ENCODE measurements at regions not wholly inside any gene's neighbourhood (a gene's known extent, or its start where the extent isn't known, plus 50 kb on each side); places are given as distances from the start of the nearest gene placed in this dataset.

- FAIRE-seq (no peak), DNase-seq (ENCODE audit: low read depth) (no peak)
- Mint-ChIP-seq H3K4me3 (ENCODE audit: unreplicated experiment) (no peak overlapping the region), H3K36me3 (ENCODE audit: low read depth, unreplicated experiment) (no peaks in the 10 kb centered on the region), H3K27me3 (ENCODE audit: low read depth, unreplicated experiment) (no peaks in the 10 kb centered on the region), H3K4me1 (ENCODE audit: low read depth, unreplicated experiment) (no peaks in the 10 kb centered on the region), H3K27ac (ENCODE audit: unreplicated experiment) (no peak overlapping the region), H3K9me3 (ENCODE audit: unreplicated experiment) (no peaks in the 10 kb centered on the region)
- Histone ChIP-seq H3K9me3 (ENCODE audit: insufficient read depth, low read depth, low read length) (no peaks in the 10 kb centered on the region), H4K20me1 (ENCODE audit: insufficient read depth, low read length) (no peaks in the 10 kb centered on the region), H3K27me3 (ENCODE audit: insufficient read depth, low read length) (no peaks in the 10 kb centered on the region), H3K79me2 (ENCODE audit: insufficient read depth, low read length) (no peaks in the 10 kb centered on the region), H2AFZ (ENCODE audit: low read depth, low read length) (no peak overlapping the region), H3K4me3 (ENCODE audit: insufficient read depth, low read depth, low read length) (no peak overlapping the region), H3K4me2 (ENCODE audit: low read length) (no peak overlapping the region), H3K27ac (ENCODE audit: low read depth, low read length) (no peak overlapping the region), H3K9ac (ENCODE audit: low read length) (no peak overlapping the region), H3K36me3 (ENCODE audit: insufficient read depth, low read length) (no peaks in the 10 kb centered on the region), H3K4me1 (ENCODE audit: insufficient read depth, low read length) (no peaks in the 10 kb centered on the region)
- no peak for TF ChIP-seq CTCF (IDR thresholded peaks at IDR 0.05; ENCODE audit: insufficient read depth, low read depth, low read length)
- no peak for TF ChIP-seq EZH2 (IDR thresholded peaks at IDR 0.05; ENCODE audit: insufficient read depth, low read length)
These were observed 151.1 kb upstream of the MEIS1 start for GRCh38 chr2:66283787-66284186.

- no peak for FAIRE-seq
- Mint-ChIP-seq H3K4me1 (ENCODE audit: low read depth, unreplicated experiment) (no peaks in the 10 kb centered on the region), H3K27ac (ENCODE audit: unreplicated experiment) (no peak overlapping the region), H3K36me3 (ENCODE audit: low read depth, unreplicated experiment) (no peaks in the 10 kb centered on the region), H3K27me3 (ENCODE audit: low read depth, unreplicated experiment) (no peaks in the 10 kb centered on the region), H3K4me3 (ENCODE audit: unreplicated experiment) (no peak overlapping the region), H3K9me3 (ENCODE audit: unreplicated experiment) (no peaks in the 10 kb centered on the region)
- Histone ChIP-seq H3K9ac (ENCODE audit: low read length) (no peak overlapping the region), H3K36me3 (ENCODE audit: insufficient read depth, low read length) (no peaks in the 10 kb centered on the region), H3K4me1 (ENCODE audit: insufficient read depth, low read length) (no peaks in the 10 kb centered on the region), H4K20me1 (ENCODE audit: insufficient read depth, low read length) (no peaks in the 10 kb centered on the region), H3K27me3 (ENCODE audit: insufficient read depth, low read length) (no peaks in the 10 kb centered on the region), H3K79me2 (ENCODE audit: insufficient read depth, low read length) (no peaks in the 10 kb centered on the region), H3K9me3 (ENCODE audit: insufficient read depth, low read depth, low read length) (no peaks in the 10 kb centered on the region), H3K4me2 (ENCODE audit: low read length) (no peak overlapping the region), H3K27ac (ENCODE audit: low read depth, low read length) (no peak overlapping the region), H2AFZ (ENCODE audit: low read depth, low read length) (no peak overlapping the region), H3K4me3 (ENCODE audit: insufficient read depth, low read depth, low read length) (no peak overlapping the region)
- no peak for DNase-seq (ENCODE audit: low read depth)
- TF ChIP-seq CTCF (IDR thresholded peaks at IDR 0.05; ENCODE audit: insufficient read depth, low read depth, low read length) (no peak), EZH2 (IDR thresholded peaks at IDR 0.05; ENCODE audit: insufficient read depth, low read length) (no peak)
These were observed 152.9 kb upstream of the MEIS1 start for GRCh38 chr2:66281980-66282379.

- Histone ChIP-seq H3K4me3 (ENCODE audit: insufficient read depth, low read depth, low read length) (no peak overlapping the region), H3K4me2 (ENCODE audit: low read length) (no peak overlapping the region), H3K9me3 (ENCODE audit: insufficient read depth, low read depth, low read length) (no peaks in the 10 kb centered on the region), H3K4me1 (ENCODE audit: insufficient read depth, low read length) (no peaks in the 10 kb centered on the region), H3K36me3 (ENCODE audit: insufficient read depth, low read length) (no peaks in the 10 kb centered on the region), H3K27ac (ENCODE audit: low read depth, low read length) (no peak overlapping the region), H2AFZ (ENCODE audit: low read depth, low read length) (no peak overlapping the region), H3K27me3 (ENCODE audit: insufficient read depth, low read length) (no peaks in the 10 kb centered on the region), H4K20me1 (ENCODE audit: insufficient read depth, low read length) (no peaks in the 10 kb centered on the region), H3K79me2 (ENCODE audit: insufficient read depth, low read length) (no peaks in the 10 kb centered on the region), H3K9ac (ENCODE audit: low read length) (no peak overlapping the region)
- H3K27ac Mint-ChIP-seq (ENCODE audit: unreplicated experiment), result no peak overlapping the region
- H3K4me3 Mint-ChIP-seq (ENCODE audit: unreplicated experiment), result no peak overlapping the region
- no peaks in the 10 kb centered on the region for H3K4me1 Mint-ChIP-seq (ENCODE audit: low read depth, unreplicated experiment)
- DNase-seq (ENCODE audit: low read depth) (no peak), FAIRE-seq (no peak)
- H3K36me3 Mint-ChIP-seq (ENCODE audit: low read depth, unreplicated experiment), result no peaks in the 10 kb centered on the region
- no peak for TF ChIP-seq CTCF (IDR thresholded peaks at IDR 0.05; ENCODE audit: insufficient read depth, low read depth, low read length)
- no peaks in the 10 kb centered on the region for H3K27me3 Mint-ChIP-seq (ENCODE audit: low read depth, unreplicated experiment)
- no peaks in the 10 kb centered on the region for H3K9me3 Mint-ChIP-seq (ENCODE audit: unreplicated experiment)
These were observed 155.9 kb upstream of the MEIS1 start for GRCh38 chr2:66279024-66279423.
